Caco-2 (cell line): ENCODE measurements at regions not wholly inside any gene's neighbourhood (a gene's known extent, or its start where the extent isn't known, plus 50 kb on each side); places are given as distances from the start of the nearest gene placed in this dataset.

Experiments
- BruUV-seq: library from RNA; stranded (reverse); fragments of 400-500 nt; replicated peaks from 2 replicates; lab custom pipeline; 2021; lab: Mats Ljungman, UMichigan
- CTCF ChIA-PET: fragments of 300-600 bp; sonication (Branson Sonifier 250); formaldehyde crosslinking; loops from one replicate; lab custom pipeline; 2022; ENCODE audit warnings: antibody characterized with exemption; lab: Charles Lee
- POLR2A ChIA-PET: fragments of 300-600 bp; sonication (Branson Sonifier 250); formaldehyde crosslinking; loops from one replicate; lab custom pipeline; 2022; ENCODE audit warnings: antibody characterized with exemption; lab: Charles Lee
- DNase-seq, 2 experiments: peaks; one replicate each; pipeline versions ENCODE4 v3.0.0 to v3.0.0-alpha.2; 2020 to 2022
- H3K27me3 ChIP-seq: replicated peaks from 2 replicates; pipeline ENCODE4 v1.6.0; 2011; ENCODE audit warnings: low read length; ENCODE audit not compliant: control insufficient read depth, insufficient read depth
- H3K36me3 ChIP-seq: 2 replicates; pipeline ENCODE4 v1.5.1; 2011; ENCODE audit warnings: low read length; ENCODE audit not compliant: control insufficient read depth, insufficient read depth
- H3K4me1 ChIP-seq: fragments of 250-450 bp; sonication (Bioruptor Pico); 2 replicates; pipeline ENCODE4 v1.5.1; 2020; ENCODE audit warnings: mild to moderate bottlenecking
- H3K4me3 ChIP-seq: 2 replicates; pipeline ENCODE4 v1.5.1; 2011; ENCODE audit warnings: low read depth, mild to moderate bottlenecking, control low read depth, low read length
- H3K9me3 ChIP-seq: fragments of 250-450 bp; sonication (Bioruptor Pico); 2 replicates; pipeline ENCODE4 v1.5.1; 2020; ENCODE audit warnings: mild to moderate bottlenecking, moderate library complexity
- H3K27ac Mint-ChIP-seq: one replicate; pipeline ENCODE4 v1.8.0; 2022; ENCODE audit warnings: mixed read lengths; ENCODE audit not compliant: unreplicated experiment
- H3K27me3 Mint-ChIP-seq: one replicate; pipeline ENCODE4 v1.8.0; 2022; ENCODE audit warnings: mixed read lengths; ENCODE audit not compliant: insufficient read depth, unreplicated experiment
- H3K36me3 Mint-ChIP-seq: one replicate; pipeline ENCODE4 v1.8.0; 2022; ENCODE audit warnings: mild to moderate bottlenecking, mixed read lengths; ENCODE audit not compliant: insufficient read depth, unreplicated experiment
- H3K4me1 Mint-ChIP-seq: one replicate; pipeline ENCODE4 v1.8.0; 2022; ENCODE audit warnings: low read depth, mixed read lengths; ENCODE audit not compliant: unreplicated experiment
- H3K4me3 Mint-ChIP-seq: one replicate; pipeline ENCODE4 v1.8.0; 2022; ENCODE audit warnings: mild to moderate bottlenecking, moderate library complexity, mixed read lengths; ENCODE audit not compliant: unreplicated experiment
- H3K9me3 Mint-ChIP-seq: one replicate; pipeline ENCODE4 v1.8.0; 2022; ENCODE audit warnings: mixed read lengths; ENCODE audit not compliant: unreplicated experiment
- CTCF ChIP-seq, 2 experiments: fragments of 200-600 bp in 1 of 2; IDR thresholded peaks; 1 replicate in 1 of 2; 2 replicates in 1 of 2; pipeline versions ENCODE4 v1.5.1 to v1.8.0; 2011 to 2022; ENCODE audit warnings: antibody characterized with exemption in 1 of 2, control low read depth in 1 of 2, inconsistent platforms in 1 of 2, low read depth in 1 of 2, low read length in 1 of 2, mild to moderate bottlenecking in 1 of 2, moderate library complexity in 1 of 2; ENCODE audit not compliant: insufficient read depth in 1 of 2, severe bottlenecking in 1 of 2, unreplicated experiment in 1 of 2
- intact Hi-C: fragments of 100-400 bp; cut with micrococcal nuclease; formaldehyde crosslinking; loops from one replicate; pipeline ENCODE4 v1.10.0; 2022; ENCODE audit not compliant: unreplicated experiment

GRCh38 chr2:174693344-174693743 is 70.9 kb downstream of the CHRNA1 start:
- Mint-ChIP-seq H3K27me3 (no peaks in the 10 kb centered on the region), H3K4me1 (peaks cover 6% of the 10 kb centered on the region), H3K27ac (no peak overlapping the region), H3K36me3 (no peaks in the 10 kb centered on the region), H3K9me3 (no peaks in the 10 kb centered on the region), H3K4me3 (no peak overlapping the region)
- intact Hi-C loops, result no loop called here
- no peak for TF ChIP-seq CTCF (IDR thresholded peaks at IDR 0.05; ENCODE audit: insufficient read depth in 1 of 2, low read depth in 1 of 2, low read length in 1 of 2, severe bottlenecking in 1 of 2, unreplicated experiment in 1 of 2)
- Histone ChIP-seq H3K36me3 (no peaks in the 10 kb centered on the region), H3K4me1 (peaks cover 1% of the 10 kb centered on the region; the same call in 1 of the 2 replicates), H3K4me3 (no peak overlapping the region), H3K9me3 (no peaks in the 10 kb centered on the region), H3K27me3 (no peaks in the 10 kb centered on the region)
- POLR2A ChIA-PET, result no interaction called here
- BruUV-seq, result no TSS peak
- CTCF ChIA-PET, result no interaction called here
- no peak for DNase-seq

GRCh38 chr2:174692256-174692919 is 71.9 kb downstream of the CHRNA1 start:
- DNase-seq, result no peak
- H3K27me3 ChIP-seq, result no peaks in the 10 kb centered on the region
- H3K4me3 Mint-ChIP-seq, result no peak overlapping the region
- H3K27me3 Mint-ChIP-seq, result no peaks in the 10 kb centered on the region
- H3K9me3 ChIP-seq, result no peaks in the 10 kb centered on the region
- H3K27ac Mint-ChIP-seq, result no peak overlapping the region
- no peak overlapping the region for H3K4me3 ChIP-seq
- no peaks in the 10 kb centered on the region for H3K36me3 ChIP-seq
- H3K4me1 ChIP-seq, result no peaks in the 10 kb centered on the region
- CTCF ChIA-PET, result no interaction called here
- POLR2A ChIA-PET, result no interaction called here
- peaks cover 6% of the 10 kb centered on the region for H3K4me1 Mint-ChIP-seq
- no TSS peak for BruUV-seq
- TF ChIP-seq CTCF (IDR thresholded peaks at IDR 0.05; ENCODE audit: insufficient read depth in 1 of 2, low read depth in 1 of 2, low read length in 1 of 2, severe bottlenecking in 1 of 2, unreplicated experiment in 1 of 2), result no peak
- intact Hi-C loops, result no loop called here
- H3K36me3 Mint-ChIP-seq, result no peaks in the 10 kb centered on the region
- H3K9me3 Mint-ChIP-seq, result no peaks in the 10 kb centered on the region

- no peaks in the 10 kb centered on the region for H3K27me3 ChIP-seq
- TF ChIP-seq CTCF (IDR thresholded peaks at IDR 0.05; ENCODE audit: insufficient read depth in 1 of 2, low read depth in 1 of 2, low read length in 1 of 2, severe bottlenecking in 1 of 2, unreplicated experiment in 1 of 2), result no peak
- H3K4me1 Mint-ChIP-seq, result no peaks in the 10 kb centered on the region
- H3K4me3 Mint-ChIP-seq, result no peak overlapping the region
- H3K27ac Mint-ChIP-seq, result no peak overlapping the region
- H3K9me3 Mint-ChIP-seq, result no peaks in the 10 kb centered on the region
- no peak for DNase-seq
- H3K9me3 ChIP-seq, result no peaks in the 10 kb centered on the region
- H3K36me3 ChIP-seq, result no peaks in the 10 kb centered on the region
- ChIA-PET CTCF (no interaction called here), POLR2A (no interaction called here)
- H3K27me3 Mint-ChIP-seq, result no peaks in the 10 kb centered on the region
- BruUV-seq, result no TSS peak
- intact Hi-C loops, result no loop called here
- no peaks in the 10 kb centered on the region for H3K36me3 Mint-ChIP-seq
- no peaks in the 10 kb centered on the region for H3K4me1 ChIP-seq
- no peak overlapping the region for H3K4me3 ChIP-seq
These were observed 73.0 kb downstream of the CHRNA1 start for GRCh38 chr2:174691201-174691779.
